HCT116 (cell line): ENCODE measurements at regions not wholly inside any gene's neighbourhood (a gene's known extent, or its start where the extent isn't known, plus 50 kb on each side); places are given as distances from the start of the nearest gene placed in this dataset.

Source experiments
- ATAC-seq: fragments of 200-7000 bp; cut with Tn5 transposase; 2 replicates; pipeline ENCODE4 v1.9.1; 2020; ENCODE audit warnings: mild to moderate bottlenecking, moderate library complexity
- BruUV-seq: library from RNA; stranded (reverse); fragments of 400-500 nt; replicated peaks from 2 replicates; lab custom pipeline; 2021; lab: Mats Ljungman, UMichigan
- CTCF ChIA-PET: fragments of 300-600 bp; sonication (Branson Sonifier 250); formaldehyde crosslinking; loops from one replicate; lab custom pipeline; 2021; ENCODE audit warnings: antibody characterized with exemption; lab: Charles Lee
- POLR2A ChIA-PET: fragments of 300-600, 350-600 bp; sonication (Branson Sonifier 250); formaldehyde crosslinking; loops from one replicate; lab custom pipeline; 2021; ENCODE audit warnings: antibody characterized with exemption; lab: Charles Lee
- RAD21 ChIA-PET, 2 experiments: fragments of 300-600 bp; sonication (Branson Sonifier 250); formaldehyde crosslinking; loops; one replicate each; lab custom pipeline; 2023; ENCODE audit warnings: low total read pairs in 2 of 2; ENCODE audit not compliant: uncharacterized antibody in 2 of 2, unreplicated experiment in 2 of 2, low non-redundant PET in 1 of 2; lab: Charles Lee
- DNase-seq: peaks from one replicate; pipeline ENCODE4 v3.0.0-alpha.2; 2010; ENCODE audit warnings: low read depth, low spot score
- H2AFZ ChIP-seq: fragments of 200-600 bp; shearing (Covaris generic), sonication (generic); 2 replicates; pipeline ENCODE4 v1.6.1; 2017; ENCODE audit warnings: low read depth, mixed run types, mixed read lengths, antibody characterized with exemption, low read length; ENCODE audit not compliant: poor library complexity, severe bottlenecking
- H3K27ac ChIP-seq: 2 replicates; pipeline ENCODE4 v1.5.1; 2012; ENCODE audit warnings: low read depth, low read length
- H3K27me3 ChIP-seq: fragments of 200-600 bp; sonication (generic); 2 replicates; pipeline ENCODE4 v1.6.1; 2016; ENCODE audit warnings: mixed run types, low read length, mixed read lengths; ENCODE audit not compliant: insufficient read depth
- H3K36me3 ChIP-seq, 2 experiments: fragments of 200-500 bp in 1 of 2; fragments of 200-600 bp in 1 of 2; sonication (Bioruptor generic) in 1 of 2; sonication (generic) in 1 of 2; 2 replicates each; pipeline versions ENCODE4 v1.5.1 to v1.6.1; 2014 to 2016; ENCODE audit warnings: low read length in 2 of 2, inconsistent platforms in 1 of 2, mixed read lengths in 1 of 2, mixed run types in 1 of 2; ENCODE audit not compliant: insufficient read depth in 2 of 2, control insufficient read depth in 1 of 2
- H3K4me1 ChIP-seq, 2 experiments: fragments of 200-600 bp in 1 of 2; sonication (generic) in 1 of 2; 2 replicates each; pipeline versions ENCODE4 v1.5.1 to v1.6.1; 2012 to 2017; ENCODE audit warnings: low read length in 2 of 2, inconsistent platforms in 1 of 2, mild to moderate bottlenecking in 1 of 2, mixed read lengths in 1 of 2, mixed run types in 1 of 2, moderate library complexity in 1 of 2; ENCODE audit not compliant: insufficient read depth in 2 of 2, control insufficient read depth in 1 of 2
- H3K4me2 ChIP-seq: fragments of 200-600 bp; sonication (generic); 2 replicates; pipeline ENCODE4 v1.6.1; 2017; ENCODE audit warnings: mixed run types, low read length, mixed read lengths
- H3K4me3 ChIP-seq, 2 experiments: fragments of 200-600 bp in 1 of 2; sonication (generic) in 1 of 2; replicated peaks in 1 of 2; 2 replicates each; pipeline ENCODE4 v1.5.1; 2011 to 2016; ENCODE audit warnings: low read length in 2 of 2, control low read depth in 1 of 2, low read depth in 1 of 2, mild to moderate bottlenecking in 1 of 2, mixed read lengths in 1 of 2, mixed run types in 1 of 2
- H3K79me2 ChIP-seq: fragments of 200-600 bp; sonication (generic); 2 replicates; pipeline ENCODE4 v1.6.1; 2017; ENCODE audit warnings: mild to moderate bottlenecking, mixed run types, low read length, moderate library complexity, mixed read lengths; ENCODE audit not compliant: insufficient read depth
- H3K9ac ChIP-seq: fragments of 200-600 bp; sonication (generic); 2 replicates; pipeline ENCODE4 v1.6.1; 2016; ENCODE audit warnings: low read length, mixed read lengths
- H3K9me2 ChIP-seq: fragments of 200-600 bp; sonication (generic), shearing (Covaris generic); 2 replicates; pipeline ENCODE4 v1.6.1; 2017; ENCODE audit warnings: mixed run types, mild to moderate bottlenecking, moderate library complexity; ENCODE audit not compliant: insufficient read depth
- H3K9me3 ChIP-seq, 2 experiments: fragments of 200-500 bp in 1 of 2; fragments of 200-600 bp in 1 of 2; sonication (Bioruptor generic) in 1 of 2; sonication (generic) in 1 of 2; 2 replicates each; pipeline ENCODE4 v1.6.1; 2014 to 2017; ENCODE audit warnings: low read length in 2 of 2, mixed read lengths in 2 of 2, inconsistent platforms in 1 of 2, low read depth in 1 of 2, mild to moderate bottlenecking in 1 of 2, mixed run types in 1 of 2, moderate library complexity in 1 of 2; ENCODE audit not compliant: control insufficient read depth in 1 of 2, insufficient read depth in 1 of 2
- H4K20me1 ChIP-seq: fragments of 200-600 bp; sonication (generic), shearing (Covaris generic); 2 replicates; pipeline ENCODE4 v1.6.1; 2017; ENCODE audit warnings: mixed run types, mild to moderate bottlenecking, moderate library complexity; ENCODE audit not compliant: insufficient read depth
- CBX3 ChIP-seq: IDR thresholded peaks from 2 replicates; pipeline ENCODE4 v1.6.1; 2012; ENCODE audit warnings: low read depth
- CEBPB ChIP-seq: IDR thresholded peaks from 2 replicates; pipeline ENCODE4 v1.6.1; 2012; ENCODE audit warnings: low read depth
- EGR1 ChIP-seq: IDR thresholded peaks from 2 replicates; pipeline ENCODE4 v1.6.1; 2012; ENCODE audit warnings: low read depth
- ELF1 ChIP-seq: IDR thresholded peaks from 2 replicates; pipeline ENCODE4 v1.6.1; 2012; ENCODE audit warnings: low read depth, borderline replicate concordance
- EZH2 ChIP-seq: fragments of 200-600 bp; sonication (generic); IDR thresholded peaks from 2 replicates; pipeline ENCODE4 v1.6.1; 2017; ENCODE audit warnings: antibody characterized with exemption, mixed run types
- EZH2phosphoT487 ChIP-seq: fragments of 200-600 bp; IDR thresholded peaks from 2 replicates; pipeline ENCODE4 v1.6.1; 2018; ENCODE audit warnings: antibody characterized with exemption, borderline replicate concordance
- JUND ChIP-seq: IDR thresholded peaks from 2 replicates; pipeline ENCODE4 v1.6.1; 2012
- POLR2A ChIP-seq: IDR thresholded peaks from 2 replicates; pipeline ENCODE4 v1.7.0; 2011; ENCODE audit warnings: borderline replicate concordance; ENCODE audit not compliant: insufficient read depth, insufficient read length; ENCODE audit errors: extremely low read depth
- POLR2AphosphoS5 ChIP-seq: IDR thresholded peaks from 2 replicates; pipeline ENCODE4 v1.6.1; 2011; ENCODE audit warnings: mild to moderate bottlenecking, low read depth, low read length, moderate library complexity
- RAD21 ChIP-seq: IDR thresholded peaks from 2 replicates; pipeline ENCODE4 v1.6.1; 2012; ENCODE audit warnings: low read depth, mild to moderate bottlenecking
- SP1 ChIP-seq: IDR thresholded peaks from 2 replicates; pipeline ENCODE4 v1.6.1; 2012; ENCODE audit warnings: low read depth
- SRF ChIP-seq: IDR thresholded peaks from 2 replicates; pipeline ENCODE4 v1.6.1; 2012; ENCODE audit warnings: low read depth
- TCF7L2 ChIP-seq: IDR thresholded peaks from 2 replicates; pipeline ENCODE4 v1.7.0; 2011; ENCODE audit warnings: borderline replicate concordance, inconsistent platforms; ENCODE audit not compliant: insufficient read depth, insufficient read length; ENCODE audit errors: extremely low read depth
- YY1 ChIP-seq: IDR thresholded peaks from 2 replicates; pipeline ENCODE4 v1.6.1; 2011; ENCODE audit warnings: low read length, low read depth, moderate library complexity, mild to moderate bottlenecking; ENCODE audit not compliant: insufficient replicate concordance; ENCODE audit errors: extremely low read depth
- ZFX ChIP-seq: fragments of 450-650 bp; IDR thresholded peaks from 2 replicates; pipeline ENCODE4 v1.6.1; 2017
- ZNF274 ChIP-seq: fragments of 200-500 bp; sonication (Bioruptor generic); IDR thresholded peaks from 2 replicates; pipeline ENCODE4 v1.6.1; 2014; ENCODE audit warnings: mild to moderate bottlenecking, low read depth, low read length, inconsistent platforms
- intact Hi-C: fragments of 100-400 bp; cut with micrococcal nuclease; formaldehyde crosslinking; loops from 2 replicates; pipeline ENCODE4 v1.10.0; 2022
- TF ChIP-seq, protein P1 (sequence below), 3 experiments: fragments of 200-600 bp in 1 of 3; sonication (generic) in 1 of 3; IDR thresholded peaks in 2 of 3; conservative IDR thresholded peaks in 1 of 3; 2 replicates each; pipeline ENCODE4 v1.5.1; 2012 to 2017; ENCODE audit warnings: low read depth in 2 of 3, low read length in 2 of 3, antibody characterized with exemption in 1 of 3, borderline replicate concordance in 1 of 3, control low read depth in 1 of 3, mild to moderate bottlenecking in 1 of 3, mixed read lengths in 1 of 3, mixed run types in 1 of 3, moderate library complexity in 1 of 3; ENCODE audit not compliant: insufficient read depth in 1 of 3
- TF ChIP-seq, protein P2 (sequence below): IDR thresholded peaks from 2 replicates; pipeline ENCODE4 v1.6.1; 2012; ENCODE audit warnings: low read depth
- TF ChIP-seq, protein P3 (sequence below): IDR thresholded peaks from 2 replicates; pipeline ENCODE4 v1.6.1; 2012

DNA sequence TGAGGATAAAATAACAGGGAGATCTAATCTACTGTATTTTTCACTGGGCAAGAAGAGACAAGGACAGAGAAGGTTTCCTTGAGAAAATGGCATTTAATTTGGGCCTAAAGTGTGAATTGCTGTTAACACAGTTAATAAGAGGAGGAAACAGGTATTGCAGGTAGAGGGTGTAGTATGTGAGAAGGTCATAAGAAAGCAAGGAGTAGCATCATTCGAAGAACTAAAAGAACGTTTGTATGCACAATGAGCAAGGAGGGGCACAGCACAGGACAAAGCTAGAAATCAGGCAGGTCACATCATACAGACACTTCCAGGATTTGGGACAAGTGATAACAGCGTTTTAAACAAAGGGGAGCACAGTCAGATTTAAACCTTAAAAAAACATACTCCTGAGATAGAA is 85.1 kb upstream of the PLEKHA5 start:
- CTCF ChIA-PET: no interaction called here
- H3K9ac ChIP-seq: no peak overlapping the region
- peaks cover 7 to 13% of the 10 kb centered on the region in 2 experiments; a peak in 3 of 4 replicates for H3K4me1 ChIP-seq
- no peaks in the 10 kb centered on the region for H3K9me2 ChIP-seq
- TF ChIP-seq EZH2phosphoT487 (no peak), EGR1 (no peak), ELF1 (no peak), RAD21 (no peak), YY1 (no peak), JUND (no peak), ZNF274 (no peak), ZFX (no peak), SP1 (no peak), TCF7L2 (no peak), POLR2A (no peak), SRF (no peak), CBX3 (no peak), POLR2AphosphoS5 (no peak), CEBPB (no peak), EZH2 (no peak)
- TF ChIP-seq, protein P1, sequence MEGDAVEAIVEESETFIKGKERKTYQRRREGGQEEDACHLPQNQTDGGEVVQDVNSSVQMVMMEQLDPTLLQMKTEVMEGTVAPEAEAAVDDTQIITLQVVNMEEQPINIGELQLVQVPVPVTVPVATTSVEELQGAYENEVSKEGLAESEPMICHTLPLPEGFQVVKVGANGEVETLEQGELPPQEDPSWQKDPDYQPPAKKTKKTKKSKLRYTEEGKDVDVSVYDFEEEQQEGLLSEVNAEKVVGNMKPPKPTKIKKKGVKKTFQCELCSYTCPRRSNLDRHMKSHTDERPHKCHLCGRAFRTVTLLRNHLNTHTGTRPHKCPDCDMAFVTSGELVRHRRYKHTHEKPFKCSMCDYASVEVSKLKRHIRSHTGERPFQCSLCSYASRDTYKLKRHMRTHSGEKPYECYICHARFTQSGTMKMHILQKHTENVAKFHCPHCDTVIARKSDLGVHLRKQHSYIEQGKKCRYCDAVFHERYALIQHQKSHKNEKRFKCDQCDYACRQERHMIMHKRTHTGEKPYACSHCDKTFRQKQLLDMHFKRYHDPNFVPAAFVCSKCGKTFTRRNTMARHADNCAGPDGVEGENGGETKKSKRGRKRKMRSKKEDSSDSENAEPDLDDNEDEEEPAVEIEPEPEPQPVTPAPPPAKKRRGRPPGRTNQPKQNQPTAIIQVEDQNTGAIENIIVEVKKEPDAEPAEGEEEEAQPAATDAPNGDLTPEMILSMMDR (IDR thresholded peaks at IDR 0.05 in 2 of 3, conservative IDR thresholded peaks at IDR 0.05 in 1 of 3; ENCODE audit: borderline replicate concordance in 1 of 3, insufficient read depth in 1 of 3, low read depth in 2 of 3, low read length in 2 of 3): no peak
- TF ChIP-seq, protein P2, sequence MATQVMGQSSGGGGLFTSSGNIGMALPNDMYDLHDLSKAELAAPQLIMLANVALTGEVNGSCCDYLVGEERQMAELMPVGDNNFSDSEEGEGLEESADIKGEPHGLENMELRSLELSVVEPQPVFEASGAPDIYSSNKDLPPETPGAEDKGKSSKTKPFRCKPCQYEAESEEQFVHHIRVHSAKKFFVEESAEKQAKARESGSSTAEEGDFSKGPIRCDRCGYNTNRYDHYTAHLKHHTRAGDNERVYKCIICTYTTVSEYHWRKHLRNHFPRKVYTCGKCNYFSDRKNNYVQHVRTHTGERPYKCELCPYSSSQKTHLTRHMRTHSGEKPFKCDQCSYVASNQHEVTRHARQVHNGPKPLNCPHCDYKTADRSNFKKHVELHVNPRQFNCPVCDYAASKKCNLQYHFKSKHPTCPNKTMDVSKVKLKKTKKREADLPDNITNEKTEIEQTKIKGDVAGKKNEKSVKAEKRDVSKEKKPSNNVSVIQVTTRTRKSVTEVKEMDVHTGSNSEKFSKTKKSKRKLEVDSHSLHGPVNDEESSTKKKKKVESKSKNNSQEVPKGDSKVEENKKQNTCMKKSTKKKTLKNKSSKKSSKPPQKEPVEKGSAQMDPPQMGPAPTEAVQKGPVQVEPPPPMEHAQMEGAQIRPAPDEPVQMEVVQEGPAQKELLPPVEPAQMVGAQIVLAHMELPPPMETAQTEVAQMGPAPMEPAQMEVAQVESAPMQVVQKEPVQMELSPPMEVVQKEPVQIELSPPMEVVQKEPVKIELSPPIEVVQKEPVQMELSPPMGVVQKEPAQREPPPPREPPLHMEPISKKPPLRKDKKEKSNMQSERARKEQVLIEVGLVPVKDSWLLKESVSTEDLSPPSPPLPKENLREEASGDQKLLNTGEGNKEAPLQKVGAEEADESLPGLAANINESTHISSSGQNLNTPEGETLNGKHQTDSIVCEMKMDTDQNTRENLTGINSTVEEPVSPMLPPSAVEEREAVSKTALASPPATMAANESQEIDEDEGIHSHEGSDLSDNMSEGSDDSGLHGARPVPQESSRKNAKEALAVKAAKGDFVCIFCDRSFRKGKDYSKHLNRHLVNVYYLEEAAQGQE: no peak
- TF ChIP-seq, protein P3, sequence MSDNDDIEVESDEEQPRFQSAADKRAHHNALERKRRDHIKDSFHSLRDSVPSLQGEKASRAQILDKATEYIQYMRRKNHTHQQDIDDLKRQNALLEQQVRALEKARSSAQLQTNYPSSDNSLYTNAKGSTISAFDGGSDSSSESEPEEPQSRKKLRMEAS: no peak
- ATAC-seq: no peak
- no peaks in the 10 kb centered on the region for H3K9me3 ChIP-seq
- no peak for DNase-seq
- H2AFZ ChIP-seq: no peak overlapping the region
- no peak overlapping the region for H3K27ac ChIP-seq
- no peak overlapping the region for H3K4me2 ChIP-seq
- H3K36me3 ChIP-seq: no peaks in the 10 kb centered on the region
- RAD21 ChIA-PET: no interaction called here
- intact Hi-C loops: no loop called here
- H3K79me2 ChIP-seq: no peaks in the 10 kb centered on the region
- no peaks in the 10 kb centered on the region for H3K27me3 ChIP-seq
- no peak overlapping the region for H3K4me3 ChIP-seq
- H4K20me1 ChIP-seq: no peaks in the 10 kb centered on the region
- BruUV-seq: no TSS peak
- POLR2A ChIA-PET: no interaction called here
